HepG2 (cell line): ENCODE measurements at regions not wholly inside any gene's neighbourhood (a gene's known extent, or its start where the extent isn't known, plus 50 kb on each side); places are given as distances from the start of the nearest gene placed in this dataset.

Source experiments
- BCL3 ChIP-seq: sonication (generic); formaldehyde crosslinking; IDR thresholded peaks from 2 replicates; pipeline ENCODE4 v1.5.1; 2020; ENCODE audit warnings: mild to moderate bottlenecking, missing genetic modification reagents, moderate library complexity
- BORCS8-MEF2B ChIP-seq: sonication (generic); formaldehyde crosslinking; IDR thresholded peaks from 2 replicates; pipeline ENCODE4 v1.8.0; 2022; ENCODE audit warnings: mild to moderate bottlenecking, missing genetic modification reagents
- CREB1 ChIP-seq, 2 experiments: fragments of 450-650 bp in 1 of 2; IDR thresholded peaks; 2 replicates each; pipeline ENCODE4 v1.6.1; 2016 to 2017; ENCODE audit warnings: control low read depth in 1 of 2, mild to moderate bottlenecking in 1 of 2, missing compliant biosample characterization in 1 of 2, missing genetic modification characterization in 1 of 2
- FOXK2 ChIP-seq: fragments of 450-650 bp; IDR thresholded peaks from 2 replicates; pipeline ENCODE4 v1.6.1; 2016
- GABPA ChIP-seq, 2 experiments: IDR thresholded peaks; 2 replicates each; pipeline ENCODE4 v1.6.1; 2011 to 2016; ENCODE audit warnings: low read depth in 2 of 2, low read length in 1 of 2, missing biosample characterization in 1 of 2, missing genetic modification characterization in 1 of 2
- GTF3A ChIP-seq: sonication (generic); formaldehyde crosslinking; conservative IDR thresholded peaks from 2 replicates; pipeline ENCODE4 v1.4.0; 2020; ENCODE audit warnings: mild to moderate bottlenecking, missing genetic modification reagents
- JUNB ChIP-seq: sonication (generic); formaldehyde crosslinking; IDR thresholded peaks from 2 replicates; pipeline ENCODE4 v1.8.0; 2022; ENCODE audit warnings: missing genetic modification reagents, mild to moderate bottlenecking, borderline replicate concordance
- POLR2A ChIP-seq, 2 experiments: IDR thresholded peaks; 2 replicates each; pipeline ENCODE4 v1.6.1; 2011; ENCODE audit warnings: low read depth in 2 of 2, low read length in 2 of 2, mild to moderate bottlenecking in 1 of 2, moderate library complexity in 1 of 2; ENCODE audit not compliant: insufficient read depth in 1 of 2
- POLR2AphosphoS5 ChIP-seq: IDR thresholded peaks from 2 replicates; pipeline ENCODE4 v1.6.1; 2012; ENCODE audit warnings: low read depth, low read length
- ZFP36 ChIP-seq: fragments of 150-350 bp; IDR thresholded peaks from 2 replicates; pipeline ENCODE4 v1.6.1; 2018; ENCODE audit warnings: borderline replicate concordance, low read length, low read depth; ENCODE audit not compliant: partially characterized antibody
- ZNF704 ChIP-seq: sonication (generic); formaldehyde crosslinking; IDR thresholded peaks from 2 replicates; pipeline ENCODE4 v1.8.1; 2023; ENCODE audit warnings: mild to moderate bottlenecking, inconsistent platforms, moderate library complexity, missing genetic modification reagents, borderline replicate concordance

- TF ChIP-seq GABPA (IDR thresholded peaks at IDR 0.05; ENCODE audit: low read depth, low read length) (no peak), GABPA (CRISPR knock-in tag; IDR thresholded peaks at IDR 0.05; ENCODE audit: low read depth) (no peak), GTF3A (CRISPR knock-in tag) (no peak), ZNF704 (CRISPR knock-in tag) (no peak), POLR2A (IDR thresholded peaks at IDR 0.05; ENCODE audit: insufficient read depth in 1 of 2, low read depth in 2 of 2, low read length in 2 of 2) (no peak), CREB1 (IDR thresholded peaks at IDR 0.05) (no peak), CREB1 (CRISPR knock-in tag; IDR thresholded peaks at IDR 0.05) (no peak), JUNB (no peak), FOXK2 (no peak), BORCS8-MEF2B (no peak), BCL3 (no peak), POLR2AphosphoS5 (no peak), ZFP36 (no peak)
Measured at GRCh38 chr4:129900430-129900953, 804.5 kb downstream of the C4orf33 start.
